ENCODE measurements at regions not wholly inside any gene's neighbourhood (a gene's known extent, or its start where the extent isn't known, plus 50 kb on each side); places are given as distances from the start of the nearest gene placed in this dataset.

DNA sequence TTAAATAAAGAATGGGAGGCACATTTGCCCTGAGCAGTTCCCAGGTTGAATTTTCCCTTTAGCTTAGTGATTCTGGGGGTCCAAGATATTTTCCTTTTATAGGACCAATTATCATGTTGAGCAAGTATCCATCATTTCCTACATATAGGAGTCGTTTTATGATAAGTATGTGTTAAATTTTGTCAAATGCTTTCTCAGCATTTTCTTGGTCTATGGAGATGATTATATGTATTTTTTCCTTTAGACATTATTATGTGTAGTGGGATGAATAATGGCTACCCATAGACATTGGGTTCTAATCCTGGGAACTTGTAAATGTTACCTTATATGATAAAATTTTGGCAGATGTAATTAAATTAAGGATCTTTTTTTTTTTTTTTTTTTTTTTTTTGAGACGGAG is 128.7 kb downstream of the LMO4 start:
- intact Hi-C loops (cut with micrococcal nuclease): no loop called here
- Mint-ChIP-seq H3K36me3 (ENCODE audit: insufficient read depth, unreplicated experiment) (peaks cover 7% of the 10 kb centered on the region), H3K27ac (ENCODE audit: low read depth, unreplicated experiment) (no peak overlapping the region), H3K27me3 (ENCODE audit: insufficient read depth, unreplicated experiment) (no peaks in the 10 kb centered on the region), H3K4me3 (ENCODE audit: unreplicated experiment) (no peak overlapping the region), H3K4me1 (ENCODE audit: insufficient read depth, unreplicated experiment) (no peaks in the 10 kb centered on the region), H3K9me3 (ENCODE audit: unreplicated experiment) (no peaks in the 10 kb centered on the region)
- POLR2A ChIA-PET: no interaction called here
- DNase-seq (ENCODE audit: unreplicated experiment): no peak
- TF ChIP-seq, protein P1, sequence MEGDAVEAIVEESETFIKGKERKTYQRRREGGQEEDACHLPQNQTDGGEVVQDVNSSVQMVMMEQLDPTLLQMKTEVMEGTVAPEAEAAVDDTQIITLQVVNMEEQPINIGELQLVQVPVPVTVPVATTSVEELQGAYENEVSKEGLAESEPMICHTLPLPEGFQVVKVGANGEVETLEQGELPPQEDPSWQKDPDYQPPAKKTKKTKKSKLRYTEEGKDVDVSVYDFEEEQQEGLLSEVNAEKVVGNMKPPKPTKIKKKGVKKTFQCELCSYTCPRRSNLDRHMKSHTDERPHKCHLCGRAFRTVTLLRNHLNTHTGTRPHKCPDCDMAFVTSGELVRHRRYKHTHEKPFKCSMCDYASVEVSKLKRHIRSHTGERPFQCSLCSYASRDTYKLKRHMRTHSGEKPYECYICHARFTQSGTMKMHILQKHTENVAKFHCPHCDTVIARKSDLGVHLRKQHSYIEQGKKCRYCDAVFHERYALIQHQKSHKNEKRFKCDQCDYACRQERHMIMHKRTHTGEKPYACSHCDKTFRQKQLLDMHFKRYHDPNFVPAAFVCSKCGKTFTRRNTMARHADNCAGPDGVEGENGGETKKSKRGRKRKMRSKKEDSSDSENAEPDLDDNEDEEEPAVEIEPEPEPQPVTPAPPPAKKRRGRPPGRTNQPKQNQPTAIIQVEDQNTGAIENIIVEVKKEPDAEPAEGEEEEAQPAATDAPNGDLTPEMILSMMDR (IDR thresholded peaks at IDR 0.05; ENCODE audit: unreplicated experiment): no peak
- no TSS peak for BruUV-seq (replicated peaks)
- CTCF ChIA-PET: no interaction called here

- CTCF ChIA-PET: no interaction called here
- TF ChIP-seq, protein P1 (IDR thresholded peaks at IDR 0.05; ENCODE audit: unreplicated experiment): no peak
- Mint-ChIP-seq H3K27me3 (ENCODE audit: insufficient read depth, unreplicated experiment) (no peaks in the 10 kb centered on the region), H3K9me3 (ENCODE audit: unreplicated experiment) (no peaks in the 10 kb centered on the region), H3K36me3 (ENCODE audit: insufficient read depth, unreplicated experiment) (peaks cover 4% of the 10 kb centered on the region), H3K27ac (ENCODE audit: low read depth, unreplicated experiment) (no peak overlapping the region), H3K4me3 (ENCODE audit: unreplicated experiment) (no peak overlapping the region), H3K4me1 (ENCODE audit: insufficient read depth, unreplicated experiment) (no peaks in the 10 kb centered on the region)
- BruUV-seq (replicated peaks): no TSS peak
- intact Hi-C loops (cut with micrococcal nuclease): no loop called here
- DNase-seq (ENCODE audit: unreplicated experiment): no peak
- POLR2A ChIA-PET: no interaction called here
Observed at GRCh38 chr1:87462894-87463293, 134.2 kb downstream of the LMO4 start.

DNA sequence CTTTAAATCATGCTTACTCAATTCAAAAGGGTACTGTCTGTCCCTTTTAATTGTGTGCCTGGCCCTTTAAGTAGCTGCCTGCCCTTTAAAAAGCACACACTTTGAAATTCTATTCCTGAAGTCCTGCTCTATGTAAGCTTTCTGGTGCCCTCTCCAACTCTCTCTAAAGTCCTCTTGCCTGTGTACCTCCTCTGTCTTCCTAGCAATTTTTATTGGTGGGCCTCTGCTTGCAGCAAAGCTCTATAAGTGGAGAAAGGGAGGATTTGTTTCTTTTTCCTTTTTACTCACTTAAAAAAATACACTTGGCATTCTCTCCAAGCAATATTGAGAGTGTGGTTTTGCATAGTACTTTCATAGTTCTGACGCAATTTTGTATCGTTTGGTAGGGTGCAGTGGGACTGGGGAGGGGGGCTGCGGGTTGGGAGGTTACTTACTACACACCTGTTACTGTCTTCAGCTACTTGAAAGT is 135.4 kb downstream of the LMO4 start:
- no peaks in the 10 kb centered on the region for H3K36me3 Mint-ChIP-seq (ENCODE audit: insufficient read depth, unreplicated experiment)
- H3K4me3 Mint-ChIP-seq (ENCODE audit: unreplicated experiment): no peak overlapping the region
- ChIA-PET POLR2A (no interaction called here), CTCF (interaction anchor here (0.6 kb wide), 1 partner anchor 171 kb away, joined by 4 read pairs; no protein-coding TSS in a partner anchor)
- H3K27me3 Mint-ChIP-seq (ENCODE audit: insufficient read depth, unreplicated experiment): no peaks in the 10 kb centered on the region
- no peak overlapping the region for H3K27ac Mint-ChIP-seq (ENCODE audit: low read depth, unreplicated experiment)
- no peaks in the 10 kb centered on the region for H3K4me1 Mint-ChIP-seq (ENCODE audit: insufficient read depth, unreplicated experiment)
- no peaks in the 10 kb centered on the region for H3K9me3 Mint-ChIP-seq (ENCODE audit: unreplicated experiment)
- DNase-seq (ENCODE audit: unreplicated experiment): no peak
- TF ChIP-seq, protein P1 (IDR thresholded peaks at IDR 0.05; ENCODE audit: unreplicated experiment): no peak
- BruUV-seq (replicated peaks): no TSS peak
- intact Hi-C loops (cut with micrococcal nuclease): no loop called here

DNA sequence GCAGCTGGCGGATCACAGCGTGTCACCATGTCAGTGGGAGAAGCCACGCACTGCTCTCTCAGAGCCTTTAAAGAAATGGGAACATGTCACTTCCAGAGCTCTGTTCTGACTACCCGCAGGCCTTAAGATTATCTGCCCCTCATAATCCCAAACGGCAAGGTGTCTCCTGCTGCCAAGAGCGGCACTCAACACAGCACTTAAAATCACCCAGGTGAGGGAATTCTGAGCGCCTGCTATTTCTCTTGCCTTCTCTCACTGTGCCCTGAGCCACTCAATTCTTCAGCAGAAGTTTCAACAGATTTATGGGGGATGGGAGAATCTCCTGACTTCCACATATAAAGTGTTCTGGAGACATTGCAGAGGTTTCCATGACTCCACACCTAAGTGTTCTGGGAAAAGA is 137.9 kb downstream of the LMO4 start:
- no peaks in the 10 kb centered on the region for H3K4me1 Mint-ChIP-seq (ENCODE audit: insufficient read depth, unreplicated experiment)
- POLR2A ChIA-PET: no interaction called here
- H3K27ac Mint-ChIP-seq (ENCODE audit: low read depth, unreplicated experiment): no peak overlapping the region

More for the DNA sequence above, 137.9 kb downstream of the LMO4 start:
- Mint-ChIP-seq H3K4me3 (ENCODE audit: unreplicated experiment) (no peak overlapping the region), H3K27me3 (ENCODE audit: insufficient read depth, unreplicated experiment) (no peaks in the 10 kb centered on the region), H3K9me3 (ENCODE audit: unreplicated experiment) (no peaks in the 10 kb centered on the region), H3K36me3 (ENCODE audit: insufficient read depth, unreplicated experiment) (no peaks in the 10 kb centered on the region)
- no TSS peak for BruUV-seq (replicated peaks)
- intact Hi-C loops (cut with micrococcal nuclease): no loop called here
- no peak for DNase-seq (ENCODE audit: unreplicated experiment)
- CTCF ChIA-PET: interaction anchor here (0.7 kb wide), 2 partner anchors 50 to 1084 kb away, joined by 3 to 4 read pairs; no protein-coding TSS in a partner anchor
- TF ChIP-seq, protein P1 (IDR thresholded peaks at IDR 0.05; ENCODE audit: unreplicated experiment): no peak

Measured in MCF 10A (cell line).